ENCODE measurements at regions not wholly inside any gene's neighbourhood (a gene's known extent, or its start where the extent isn't known, plus 50 kb on each side); places are given as distances from the start of the nearest gene placed in this dataset.

DNA sequence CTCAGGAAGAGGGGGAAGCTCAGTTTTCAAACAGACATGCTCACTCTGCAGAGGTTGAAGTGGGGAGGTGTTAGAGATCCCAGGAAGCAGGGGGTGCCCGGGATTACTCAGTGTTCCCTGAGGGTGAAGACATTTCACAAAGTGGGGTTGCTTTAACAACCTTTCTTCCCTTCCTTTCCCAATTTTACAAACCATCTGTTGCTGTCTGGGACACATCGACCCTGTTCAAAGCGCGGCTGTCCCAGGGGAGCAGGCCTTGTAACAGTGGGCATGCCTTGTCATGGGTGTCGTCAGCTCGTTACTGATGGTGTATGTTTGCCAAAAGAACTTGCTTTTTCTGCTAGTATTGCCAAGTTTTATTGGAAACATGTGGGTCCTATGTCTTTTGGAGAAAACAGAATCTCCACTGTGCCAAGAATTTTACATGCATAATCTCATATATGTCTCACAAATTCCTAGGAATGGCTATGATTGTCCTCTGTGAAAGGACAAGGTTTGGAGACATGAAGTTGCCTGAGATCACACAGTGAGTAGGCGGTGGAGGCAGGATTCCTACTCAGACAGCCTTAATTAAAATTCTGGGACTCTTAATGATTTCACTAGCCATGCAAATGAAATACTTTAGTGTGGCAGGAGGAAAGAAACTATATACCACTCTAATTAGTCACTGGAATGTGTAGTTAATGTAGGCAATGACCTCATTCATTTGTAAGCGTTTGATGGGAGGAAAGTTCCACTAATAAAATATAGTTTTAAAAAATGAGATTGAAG is 198.9 kb downstream of the NXNL2 start:
- TF ChIP-seq SIN3A (IDR thresholded peaks at IDR 0.05; ENCODE audit: borderline replicate concordance, insufficient read depth, low read length) (no peak), POLR2AphosphoS5 (IDR thresholded peaks at IDR 0.05; ENCODE audit: low read depth, low read length) (no peak), TAF1 (IDR thresholded peaks at IDR 0.05; ENCODE audit: borderline replicate concordance, insufficient read depth, low read length) (no peak)
- TF ChIP-seq, protein P1, sequence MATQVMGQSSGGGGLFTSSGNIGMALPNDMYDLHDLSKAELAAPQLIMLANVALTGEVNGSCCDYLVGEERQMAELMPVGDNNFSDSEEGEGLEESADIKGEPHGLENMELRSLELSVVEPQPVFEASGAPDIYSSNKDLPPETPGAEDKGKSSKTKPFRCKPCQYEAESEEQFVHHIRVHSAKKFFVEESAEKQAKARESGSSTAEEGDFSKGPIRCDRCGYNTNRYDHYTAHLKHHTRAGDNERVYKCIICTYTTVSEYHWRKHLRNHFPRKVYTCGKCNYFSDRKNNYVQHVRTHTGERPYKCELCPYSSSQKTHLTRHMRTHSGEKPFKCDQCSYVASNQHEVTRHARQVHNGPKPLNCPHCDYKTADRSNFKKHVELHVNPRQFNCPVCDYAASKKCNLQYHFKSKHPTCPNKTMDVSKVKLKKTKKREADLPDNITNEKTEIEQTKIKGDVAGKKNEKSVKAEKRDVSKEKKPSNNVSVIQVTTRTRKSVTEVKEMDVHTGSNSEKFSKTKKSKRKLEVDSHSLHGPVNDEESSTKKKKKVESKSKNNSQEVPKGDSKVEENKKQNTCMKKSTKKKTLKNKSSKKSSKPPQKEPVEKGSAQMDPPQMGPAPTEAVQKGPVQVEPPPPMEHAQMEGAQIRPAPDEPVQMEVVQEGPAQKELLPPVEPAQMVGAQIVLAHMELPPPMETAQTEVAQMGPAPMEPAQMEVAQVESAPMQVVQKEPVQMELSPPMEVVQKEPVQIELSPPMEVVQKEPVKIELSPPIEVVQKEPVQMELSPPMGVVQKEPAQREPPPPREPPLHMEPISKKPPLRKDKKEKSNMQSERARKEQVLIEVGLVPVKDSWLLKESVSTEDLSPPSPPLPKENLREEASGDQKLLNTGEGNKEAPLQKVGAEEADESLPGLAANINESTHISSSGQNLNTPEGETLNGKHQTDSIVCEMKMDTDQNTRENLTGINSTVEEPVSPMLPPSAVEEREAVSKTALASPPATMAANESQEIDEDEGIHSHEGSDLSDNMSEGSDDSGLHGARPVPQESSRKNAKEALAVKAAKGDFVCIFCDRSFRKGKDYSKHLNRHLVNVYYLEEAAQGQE (IDR thresholded peaks at IDR 0.05; ENCODE audit: insufficient read depth in 1 of 2, low read depth in 2 of 2, low read length in 2 of 2): no peak

Measured in PFSK-1 (cell line).